D721Med (cell line): ENCODE measurements at regions not wholly inside any gene's neighbourhood (a gene's known extent, or its start where the extent isn't known, plus 50 kb on each side); places are given as distances from the start of the nearest gene placed in this dataset.

Experiments used
- DNase-seq: peaks from one replicate; pipeline ENCODE4 v3.0.0; 2011; ENCODE audit warnings: low spot score; ENCODE audit not compliant: insufficient read length
- FAIRE-seq: peaks from 2 replicates; lab custom pipeline; 2011; peaks lifted over from hg19 to GRCh38; lab: Jason Lieb, UNC
- TF ChIP-seq, protein P1 (sequence below): IDR thresholded peaks from 2 replicates; pipeline ENCODE4 v1.5.1; 2012; ENCODE audit warnings: mild to moderate bottlenecking, control low read depth; ENCODE audit not compliant: insufficient read depth; ENCODE audit errors: missing control alignments

DNA sequence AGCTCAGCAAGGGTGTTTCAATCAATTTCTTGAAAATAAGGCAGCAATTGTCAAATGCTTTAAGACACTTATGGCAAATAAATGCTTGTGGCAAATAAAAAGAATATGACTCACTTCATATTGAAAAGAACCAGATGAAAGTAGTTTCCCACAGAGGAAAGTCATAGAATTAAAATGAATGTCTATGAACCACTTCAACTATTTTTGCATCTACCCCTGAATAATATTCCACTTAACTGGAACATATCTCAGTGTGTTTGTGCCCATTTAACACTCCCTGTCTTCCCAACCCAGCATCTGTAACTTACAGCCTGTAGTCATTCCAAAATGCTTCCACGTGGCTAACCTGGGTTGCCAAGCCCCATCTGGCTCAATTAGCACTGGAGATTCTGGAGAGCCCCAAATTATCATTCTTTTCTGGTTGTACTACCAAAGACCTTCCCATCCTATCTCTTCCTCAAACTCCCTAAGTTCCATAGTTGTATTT is 84.7 kb downstream of the FEM1C start:
- TF ChIP-seq, protein P1, sequence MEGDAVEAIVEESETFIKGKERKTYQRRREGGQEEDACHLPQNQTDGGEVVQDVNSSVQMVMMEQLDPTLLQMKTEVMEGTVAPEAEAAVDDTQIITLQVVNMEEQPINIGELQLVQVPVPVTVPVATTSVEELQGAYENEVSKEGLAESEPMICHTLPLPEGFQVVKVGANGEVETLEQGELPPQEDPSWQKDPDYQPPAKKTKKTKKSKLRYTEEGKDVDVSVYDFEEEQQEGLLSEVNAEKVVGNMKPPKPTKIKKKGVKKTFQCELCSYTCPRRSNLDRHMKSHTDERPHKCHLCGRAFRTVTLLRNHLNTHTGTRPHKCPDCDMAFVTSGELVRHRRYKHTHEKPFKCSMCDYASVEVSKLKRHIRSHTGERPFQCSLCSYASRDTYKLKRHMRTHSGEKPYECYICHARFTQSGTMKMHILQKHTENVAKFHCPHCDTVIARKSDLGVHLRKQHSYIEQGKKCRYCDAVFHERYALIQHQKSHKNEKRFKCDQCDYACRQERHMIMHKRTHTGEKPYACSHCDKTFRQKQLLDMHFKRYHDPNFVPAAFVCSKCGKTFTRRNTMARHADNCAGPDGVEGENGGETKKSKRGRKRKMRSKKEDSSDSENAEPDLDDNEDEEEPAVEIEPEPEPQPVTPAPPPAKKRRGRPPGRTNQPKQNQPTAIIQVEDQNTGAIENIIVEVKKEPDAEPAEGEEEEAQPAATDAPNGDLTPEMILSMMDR: no peak
- no peak for DNase-seq
- no peak for FAIRE-seq

DNA sequence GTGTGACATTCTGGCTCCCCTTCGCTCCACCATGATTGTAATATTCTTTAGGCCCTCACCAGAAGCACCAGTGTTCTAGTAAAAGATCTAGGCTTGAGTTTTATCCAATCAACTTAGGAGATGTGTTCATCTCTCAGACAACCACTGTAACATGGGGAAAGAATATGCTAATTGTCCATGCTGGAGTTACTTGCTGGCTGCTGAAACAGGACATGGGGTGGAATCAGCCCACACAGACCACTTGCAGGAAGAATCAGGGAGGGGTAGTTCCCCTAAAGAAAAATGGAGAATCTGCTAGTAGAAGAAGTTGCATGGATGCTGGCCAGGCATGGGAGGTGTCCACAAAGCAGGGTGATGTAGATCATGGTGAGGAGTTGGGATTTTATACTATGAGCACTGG is 86.2 kb downstream of the FEM1C start:
- TF ChIP-seq, protein P1: no peak
- DNase-seq: no peak
- no peak for FAIRE-seq

DNA sequence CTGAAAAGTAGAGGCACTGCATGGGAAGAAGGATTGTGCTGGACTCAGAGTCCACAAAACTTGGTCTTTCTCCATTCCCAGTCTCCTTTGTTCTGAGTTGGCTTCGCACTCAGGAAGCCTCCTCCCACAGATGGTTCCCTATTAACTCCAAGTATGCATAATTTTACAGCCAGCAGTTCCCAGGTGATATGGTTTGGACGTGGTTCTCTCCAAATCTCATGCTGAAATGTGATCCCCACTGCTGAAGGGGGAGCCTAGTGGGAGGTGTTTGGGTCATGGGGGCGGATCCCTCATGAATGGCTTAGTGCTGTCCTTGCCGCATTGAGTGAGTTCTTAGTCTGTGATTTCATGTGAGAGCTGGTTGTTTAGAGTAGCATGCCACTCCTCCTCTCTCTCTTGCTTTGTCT is 86.6 kb downstream of the FEM1C start:
- DNase-seq (no peak), FAIRE-seq (no peak)
- TF ChIP-seq, protein P1: no peak

GRCh38 chr5:115457571-115457970 is 87.0 kb downstream of the FEM1C start:
- TF ChIP-seq, protein P1: no peak
- DNase-seq (no peak), FAIRE-seq (no peak)

DNA sequence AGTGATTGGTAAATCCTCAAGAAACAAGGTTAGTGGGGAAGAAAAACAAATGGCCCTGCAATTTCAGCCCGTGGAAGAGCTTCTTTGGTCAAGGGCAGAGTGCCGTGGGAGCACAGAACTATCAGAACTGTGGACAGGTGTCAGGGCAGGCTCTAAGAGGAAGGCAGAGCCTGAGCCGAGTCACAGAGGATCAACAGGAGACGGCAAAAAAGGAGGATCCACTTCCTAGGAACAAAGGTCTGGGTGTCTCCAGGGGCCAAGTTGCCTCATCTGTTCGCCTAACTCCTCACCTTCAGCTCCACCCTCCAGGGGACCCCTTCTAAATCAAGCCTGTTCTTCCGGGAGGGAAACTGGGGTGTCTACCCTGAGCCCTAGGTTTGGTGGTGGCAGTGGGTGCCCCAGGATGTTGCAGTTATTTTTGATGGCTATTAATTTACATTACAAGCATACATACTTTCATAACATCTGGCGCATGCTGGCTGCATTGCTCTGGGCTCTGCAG is 88.0 kb downstream of the FEM1C start:
- TF ChIP-seq, protein P1: no peak
- DNase-seq: no peak
- no peak for FAIRE-seq

- no peak for FAIRE-seq
- no peak for DNase-seq
- TF ChIP-seq, protein P1: no peak
Observed at GRCh38 chr5:115456056-115456455, 88.5 kb downstream of the FEM1C start.

GRCh38 chr5:115455301-115455707 is 89.3 kb downstream of the FEM1C start:
- TF ChIP-seq, protein P1: no peak
- DNase-seq (no peak), FAIRE-seq (no peak)
